ENCODE measurements at regions not wholly inside any gene's neighbourhood (a gene's known extent, or its start where the extent isn't known, plus 50 kb on each side); places are given as distances from the start of the nearest gene placed in this dataset.

DNA sequence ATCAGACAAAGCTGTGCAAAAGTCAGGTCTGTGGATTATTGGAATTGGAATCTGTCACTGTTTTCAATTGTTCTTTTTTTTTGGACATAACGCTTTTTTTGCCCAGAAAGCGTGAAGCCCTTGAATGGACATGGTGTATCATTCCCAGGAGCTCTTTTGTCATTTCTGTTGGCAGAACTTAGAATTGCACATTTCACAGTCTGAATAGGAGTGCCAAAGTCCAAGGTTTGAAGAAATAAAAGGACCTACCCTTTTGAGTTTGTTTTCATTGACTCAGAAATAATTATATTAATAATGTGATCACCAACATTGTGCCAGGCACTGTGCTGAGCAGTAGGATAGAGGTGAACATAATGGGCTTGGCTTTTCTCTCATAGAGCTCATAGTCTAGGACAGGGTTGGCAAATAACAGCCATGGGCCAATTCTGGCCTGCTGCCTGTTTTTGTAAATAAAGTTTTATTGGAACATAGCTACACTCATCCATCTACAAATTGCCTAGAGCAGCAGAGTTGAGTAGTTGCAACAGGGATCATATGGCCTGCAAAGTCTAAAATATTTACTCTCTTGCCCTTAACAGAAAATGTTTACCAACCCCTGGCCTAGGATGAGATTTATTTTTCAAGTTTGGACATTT, 62.6 kb upstream of the ATXN1 start:
- H3K9me3 ChIP-seq: no peaks in the 10 kb centered on the region
- TF ChIP-seq CHD4 (IDR thresholded peaks at IDR 0.05; ENCODE audit: borderline replicate concordance) (no peak), MAX (IDR thresholded peaks at IDR 0.05) (no peak), SREBF2 (IDR thresholded peaks at IDR 0.05) (no peak), NFE2L2 (conservative IDR thresholded peaks at IDR 0.05; ENCODE audit: low read length) (no peak), ZC3H11A (IDR thresholded peaks at IDR 0.05) (no peak), KDM5A (IDR thresholded peaks at IDR 0.05) (no peak), PHF8 (IDR thresholded peaks at IDR 0.05; ENCODE audit: borderline replicate concordance, low read depth) (no peak), BCL3 (IDR thresholded peaks at IDR 0.05) (no peak), RARB (CRISPR knock-in tag; IDR thresholded peaks at IDR 0.05) (no peak), ESRRA (IDR thresholded peaks at IDR 0.05; ENCODE audit: borderline replicate concordance, low read length) (no peak), NR3C1 (IDR thresholded peaks at IDR 0.05) (no peak), FOXS1 (CRISPR knock-in tag; IDR thresholded peaks at IDR 0.05) (no peak), SMC3 (IDR thresholded peaks at IDR 0.05) (no peak), FOSL2 (IDR thresholded peaks at IDR 0.05) (no peak), FOSL2 (CRISPR knock-in tag; IDR thresholded peaks at IDR 0.05) (no peak), NPAS2 (CRISPR knock-in tag; IDR thresholded peaks at IDR 0.05; ENCODE audit: borderline replicate concordance) (no peak)
- TF ChIP-seq, protein P1, sequence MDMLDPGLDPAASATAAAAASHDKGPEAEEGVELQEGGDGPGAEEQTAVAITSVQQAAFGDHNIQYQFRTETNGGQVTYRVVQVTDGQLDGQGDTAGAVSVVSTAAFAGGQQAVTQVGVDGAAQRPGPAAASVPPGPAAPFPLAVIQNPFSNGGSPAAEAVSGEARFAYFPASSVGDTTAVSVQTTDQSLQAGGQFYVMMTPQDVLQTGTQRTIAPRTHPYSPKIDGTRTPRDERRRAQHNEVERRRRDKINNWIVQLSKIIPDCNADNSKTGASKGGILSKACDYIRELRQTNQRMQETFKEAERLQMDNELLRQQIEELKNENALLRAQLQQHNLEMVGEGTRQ (IDR thresholded peaks at IDR 0.05): no peak
- ATAC-seq (no peak), FAIRE-seq (no peak), DNase-seq (ENCODE audit: low read depth in 1 of 2, low spot score in 1 of 2) (no peak)
- ChIA-PET POLR2A (no interaction called here), CTCF (interaction anchor here (1.3 kb wide), 1 partner anchor 60 kb away, joined by 3 read pairs; no protein-coding TSS in a partner anchor)
- 100% methylated on average over 2 of the region's 2 CpGs for WGBS (ENCODE audit: missing lambda C conversion rate)
- H3K4me3 ChIP-seq: no peak overlapping the region
- H3K4me1 ChIP-seq: peaks cover 8% of the 10 kb centered on the region
- H3K4me2 ChIP-seq: no peak overlapping the region
- no peak overlapping the region for H3K27ac ChIP-seq

DNA sequence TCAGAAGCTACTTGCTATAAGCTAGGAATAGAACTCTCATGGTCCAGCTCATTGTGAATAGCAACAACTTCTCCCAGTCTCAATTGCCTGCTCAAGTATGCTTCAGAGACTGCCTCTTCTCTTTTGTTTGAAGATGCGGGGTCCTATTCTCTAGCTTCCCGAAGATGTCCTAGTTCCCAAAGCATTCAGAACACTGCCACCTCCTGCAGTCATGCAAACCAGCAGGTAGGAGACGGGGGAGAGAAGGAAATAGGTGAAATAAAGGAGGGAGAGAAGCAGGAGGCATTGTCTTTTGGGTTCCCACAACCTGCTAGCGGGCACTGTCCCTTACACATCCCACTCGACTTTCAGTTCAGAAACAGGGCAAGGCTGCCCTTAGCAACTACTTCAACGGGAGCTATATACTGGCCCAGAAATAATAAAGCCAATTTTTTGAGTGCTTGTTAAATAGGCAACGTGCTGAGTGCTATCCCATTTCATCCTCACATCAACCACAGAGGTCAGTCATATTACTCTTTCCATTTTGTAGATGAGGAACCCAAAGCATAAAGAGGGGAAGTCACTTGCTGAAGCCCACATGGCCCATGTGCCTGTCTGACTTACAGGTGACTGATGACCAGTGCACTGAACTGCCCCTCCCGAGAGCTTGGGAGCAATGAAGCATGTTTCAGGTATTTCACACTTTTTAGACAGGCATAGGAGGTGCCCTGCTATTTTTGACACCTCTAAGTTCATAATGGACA, 61.9 kb upstream of the ATXN1 start:
- Histone ChIP-seq H3K4me3 (no peak overlapping the region), H3K4me1 (peaks cover 8% of the 10 kb centered on the region), H3K9me3 (no peaks in the 10 kb centered on the region), H3K4me2 (no peak overlapping the region), H3K27ac (no peak overlapping the region)
- FAIRE-seq (no peak), DNase-seq (ENCODE audit: low read depth in 1 of 2, low spot score in 1 of 2) (no peak), ATAC-seq (no peak)
- CTCF ChIA-PET: no interaction called here
- POLR2A ChIA-PET: no interaction called here
- TF ChIP-seq EHF (CRISPR knock-in tag; IDR thresholded peaks at IDR 0.05): no peak
- no peak for TF ChIP-seq CBX2 (IDR thresholded peaks at IDR 0.05; ENCODE audit: borderline replicate concordance, low read depth)
- TF ChIP-seq SREBF2 (IDR thresholded peaks at IDR 0.05): no peak
- TF ChIP-seq EHMT2 (IDR thresholded peaks at IDR 0.05; ENCODE audit: low read depth): no peak
- TF ChIP-seq HOXB5 (CRISPR knock-in tag; IDR thresholded peaks at IDR 0.05): no peak
- 54% methylated on average over 8 of the region's 8 CpGs for WGBS (ENCODE audit: missing lambda C conversion rate)

DNA sequence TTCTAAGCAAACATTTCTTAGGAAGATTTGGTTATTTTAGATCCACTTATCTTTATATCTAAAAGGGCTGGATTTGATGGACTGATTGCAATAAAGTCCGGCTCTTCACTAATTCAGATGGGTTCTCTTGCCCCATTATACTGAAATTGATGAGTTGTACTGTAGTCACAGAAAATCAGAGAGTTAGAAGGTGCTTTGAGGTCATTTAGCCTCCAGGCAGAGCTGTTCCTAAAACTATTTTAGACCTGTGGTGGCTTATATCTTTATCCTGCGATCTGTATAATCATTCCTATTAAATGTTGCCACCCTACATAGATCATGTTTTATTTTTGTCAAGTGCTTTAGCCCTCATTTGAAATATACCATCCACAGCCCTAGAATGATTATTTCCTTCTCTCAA, 61.3 kb upstream of the ATXN1 start:
- ATAC-seq (no peak), FAIRE-seq (no peak), DNase-seq (ENCODE audit: low read depth in 1 of 2, low spot score in 1 of 2) (no peak)
- ChIA-PET POLR2A (no interaction called here), CTCF (no interaction called here)
- TF ChIP-seq SMC3 (IDR thresholded peaks at IDR 0.05) (no peak), CEBPB (IDR thresholded peaks at IDR 0.05) (no peak), FOSL2 (IDR thresholded peaks at IDR 0.05) (no peak), FOSL2 (CRISPR knock-in tag; IDR thresholded peaks at IDR 0.05) (no peak), PBX3 (IDR thresholded peaks at IDR 0.05) (no peak), RFX5 (IDR thresholded peaks at IDR 0.05) (no peak), HOXA7 (CRISPR knock-in tag; IDR thresholded peaks at IDR 0.05) (no peak), ZFP36 (IDR thresholded peaks at IDR 0.05; ENCODE audit: borderline replicate concordance, partially characterized antibody) (no peak), RARB (CRISPR knock-in tag; IDR thresholded peaks at IDR 0.05) (no peak), NPAS2 (CRISPR knock-in tag; IDR thresholded peaks at IDR 0.05; ENCODE audit: borderline replicate concordance) (no peak), SREBF2 (IDR thresholded peaks at IDR 0.05) (no peak), ELK1 (IDR thresholded peaks at IDR 0.05; ENCODE audit: low read depth, low read length) (no peak), HEYL (CRISPR knock-in tag; IDR thresholded peaks at IDR 0.05) (no peak), KDM1A (IDR thresholded peaks at IDR 0.05; ENCODE audit: low read depth) (no peak)
- Histone ChIP-seq H3K27ac (no peak overlapping the region), H3K4me1 (peaks cover 8% of the 10 kb centered on the region), H3K4me3 (no peak overlapping the region), H3K4me2 (no peak overlapping the region), H3K9me3 (no peaks in the 10 kb centered on the region)
- 89% methylated on average over 2 of the region's 2 CpGs for WGBS (ENCODE audit: missing lambda C conversion rate)
